Osteocyte (in vitro differentiated cells): ENCODE measurements at regions not wholly inside any gene's neighbourhood (a gene's known extent, or its start where the extent isn't known, plus 50 kb on each side); places are given as distances from the start of the nearest gene placed in this dataset.

ENCODE experiments used
- DNase-seq: peaks from one replicate; pipeline ENCODE4 v3.0.0; 2021; ENCODE audit warnings: mixed read lengths; ENCODE audit not compliant: unreplicated experiment; ENCODE audit errors: extremely low spot score
- H3K27ac Mint-ChIP-seq: one replicate; pipeline ENCODE4 v1.8.0; 2021; ENCODE audit warnings: mild to moderate bottlenecking, mixed read lengths; ENCODE audit not compliant: unreplicated experiment
- H3K27me3 Mint-ChIP-seq: one replicate; pipeline ENCODE4 v1.8.0; 2021; ENCODE audit warnings: mixed read lengths; ENCODE audit not compliant: unreplicated experiment
- H3K36me3 Mint-ChIP-seq: one replicate; pipeline ENCODE4 v1.8.0; 2021; ENCODE audit warnings: mixed read lengths; ENCODE audit not compliant: unreplicated experiment
- H3K4me1 Mint-ChIP-seq: one replicate; pipeline ENCODE4 v1.8.0; 2021; ENCODE audit warnings: mixed read lengths; ENCODE audit not compliant: unreplicated experiment
- H3K4me3 Mint-ChIP-seq: one replicate; pipeline ENCODE4 v1.8.0; 2021; ENCODE audit warnings: mild to moderate bottlenecking, moderate library complexity, mixed read lengths; ENCODE audit not compliant: unreplicated experiment
- H3K9me3 Mint-ChIP-seq: one replicate; pipeline ENCODE4 v1.8.0; 2021; ENCODE audit warnings: mixed read lengths; ENCODE audit not compliant: unreplicated experiment
- TF ChIP-seq, protein P1 (sequence below): fragments of 200-600 bp; sonication (generic); IDR thresholded peaks from 2 replicates; pipeline ENCODE4 v1.5.0; 2021; ENCODE audit warnings: antibody characterized with exemption, mild to moderate bottlenecking, moderate library complexity

DNA sequence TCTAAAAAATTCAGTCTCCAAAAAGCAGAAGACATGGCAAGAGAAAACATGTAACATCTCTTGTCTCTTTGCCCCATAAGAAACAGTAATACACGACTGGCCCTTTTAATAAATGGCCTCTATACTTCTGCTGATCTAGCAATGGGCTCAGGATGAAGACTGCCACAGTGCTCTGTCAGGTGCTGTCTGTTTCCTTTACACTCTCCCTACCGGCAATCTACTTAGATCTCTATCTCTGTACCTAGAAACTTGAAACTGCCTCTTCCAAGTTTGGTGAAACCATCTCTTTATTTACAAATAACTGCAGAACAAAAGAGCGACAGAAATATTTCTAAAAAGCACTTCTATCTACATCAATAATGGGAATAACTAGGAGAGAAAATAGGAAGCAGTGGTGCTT, 685.2 kb upstream of the INTU start:
- Mint-ChIP-seq H3K4me3 (no peak overlapping the region), H3K27ac (no peak overlapping the region), H3K4me1 (no peaks in the 10 kb centered on the region), H3K27me3 (no peaks in the 10 kb centered on the region), H3K9me3 (no peaks in the 10 kb centered on the region), H3K36me3 (no peaks in the 10 kb centered on the region)
- TF ChIP-seq, protein P1, sequence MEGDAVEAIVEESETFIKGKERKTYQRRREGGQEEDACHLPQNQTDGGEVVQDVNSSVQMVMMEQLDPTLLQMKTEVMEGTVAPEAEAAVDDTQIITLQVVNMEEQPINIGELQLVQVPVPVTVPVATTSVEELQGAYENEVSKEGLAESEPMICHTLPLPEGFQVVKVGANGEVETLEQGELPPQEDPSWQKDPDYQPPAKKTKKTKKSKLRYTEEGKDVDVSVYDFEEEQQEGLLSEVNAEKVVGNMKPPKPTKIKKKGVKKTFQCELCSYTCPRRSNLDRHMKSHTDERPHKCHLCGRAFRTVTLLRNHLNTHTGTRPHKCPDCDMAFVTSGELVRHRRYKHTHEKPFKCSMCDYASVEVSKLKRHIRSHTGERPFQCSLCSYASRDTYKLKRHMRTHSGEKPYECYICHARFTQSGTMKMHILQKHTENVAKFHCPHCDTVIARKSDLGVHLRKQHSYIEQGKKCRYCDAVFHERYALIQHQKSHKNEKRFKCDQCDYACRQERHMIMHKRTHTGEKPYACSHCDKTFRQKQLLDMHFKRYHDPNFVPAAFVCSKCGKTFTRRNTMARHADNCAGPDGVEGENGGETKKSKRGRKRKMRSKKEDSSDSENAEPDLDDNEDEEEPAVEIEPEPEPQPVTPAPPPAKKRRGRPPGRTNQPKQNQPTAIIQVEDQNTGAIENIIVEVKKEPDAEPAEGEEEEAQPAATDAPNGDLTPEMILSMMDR: no peak
- no peak for DNase-seq

DNA sequence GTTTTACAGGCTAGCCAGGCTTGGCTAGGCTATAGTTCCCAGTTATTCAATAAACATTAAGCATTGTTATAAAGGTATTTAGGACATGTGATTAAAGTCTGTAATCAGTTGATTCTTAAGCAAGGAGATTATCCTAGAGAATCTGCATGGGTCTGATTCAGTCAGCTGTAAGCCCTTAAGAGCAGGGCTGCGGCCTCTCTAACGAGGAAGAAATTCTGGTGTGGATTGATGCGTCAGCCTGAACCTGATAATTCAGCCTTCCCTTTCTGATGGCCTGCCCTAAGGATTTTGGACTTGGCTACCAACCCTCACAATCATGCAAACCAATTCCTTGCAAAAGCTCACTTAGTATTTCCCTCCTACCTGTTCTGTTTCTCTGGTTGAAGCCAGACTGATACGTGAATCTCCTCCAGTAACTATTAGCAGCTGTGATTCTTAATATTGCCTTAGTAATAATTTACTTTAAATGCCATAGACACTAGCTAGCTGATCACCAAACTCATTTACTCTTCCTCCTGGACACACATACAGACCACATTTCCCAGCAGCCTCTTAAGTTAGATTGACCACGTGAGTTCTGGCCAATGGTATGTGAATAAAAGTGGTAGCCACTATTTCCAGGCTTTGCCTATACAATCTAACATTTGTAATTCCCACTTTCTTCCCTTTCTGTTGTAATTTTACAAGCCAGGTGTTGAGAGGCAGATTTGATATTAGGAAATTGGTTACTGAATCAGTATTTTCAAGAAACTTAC, 678.0 kb upstream of the INTU start:
- no peak overlapping the region for H3K4me3 Mint-ChIP-seq
- no peaks in the 10 kb centered on the region for H3K9me3 Mint-ChIP-seq
- no peaks in the 10 kb centered on the region for H3K27me3 Mint-ChIP-seq
- no peak for DNase-seq
- no peak overlapping the region for H3K27ac Mint-ChIP-seq
- H3K36me3 Mint-ChIP-seq: no peaks in the 10 kb centered on the region
- H3K4me1 Mint-ChIP-seq: peaks cover 11% of the 10 kb centered on the region
- TF ChIP-seq, protein P1: no peak

DNA sequence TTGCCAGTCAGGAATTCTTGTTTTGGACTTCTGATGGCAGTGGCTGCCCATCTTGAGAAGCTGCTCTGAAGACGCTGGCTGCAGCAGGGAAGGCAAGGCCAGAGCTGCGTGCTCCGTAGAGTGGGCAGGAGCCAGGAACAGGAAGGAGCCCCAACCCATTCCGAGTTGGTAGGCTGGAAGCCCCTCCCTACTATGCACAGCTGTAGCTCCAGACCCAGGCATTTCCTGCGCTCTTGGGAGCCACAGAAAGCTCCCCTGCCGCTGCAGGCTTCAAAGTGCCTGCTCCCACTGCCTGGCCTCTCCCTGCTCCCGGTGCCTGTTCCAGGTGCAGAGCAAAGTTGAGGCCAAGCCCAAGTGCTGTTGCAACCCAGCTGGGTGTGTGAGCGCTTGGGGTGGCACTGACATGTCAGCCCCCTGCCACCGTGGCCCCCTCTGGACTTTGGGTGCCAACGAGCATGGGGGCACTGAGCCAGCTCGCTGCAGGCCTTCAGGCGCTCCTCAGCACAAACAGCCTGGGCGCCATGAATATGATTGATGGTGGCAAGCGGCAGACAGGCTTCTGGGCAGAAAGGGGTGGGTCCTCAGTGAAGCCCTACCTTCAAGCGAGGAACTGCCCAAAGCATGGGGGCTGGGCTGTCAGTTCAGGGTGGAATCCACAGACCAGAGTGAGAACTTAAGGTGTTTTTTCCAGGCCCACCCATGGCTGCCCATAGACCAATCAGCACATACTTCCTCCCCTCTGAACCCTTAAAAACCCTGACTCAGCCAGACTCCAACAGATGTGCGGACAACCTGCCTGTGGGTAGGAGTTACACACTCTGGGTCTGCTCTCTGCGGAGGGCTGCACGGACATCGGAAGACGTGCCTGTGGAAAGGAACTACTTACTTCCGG, 677.2 kb upstream of the INTU start:
- TF ChIP-seq, protein P1: no peak
- Mint-ChIP-seq H3K9me3 (no peaks in the 10 kb centered on the region), H3K27ac (no peak overlapping the region), H3K36me3 (no peaks in the 10 kb centered on the region), H3K4me3 (no peak overlapping the region), H3K27me3 (no peaks in the 10 kb centered on the region), H3K4me1 (peaks cover 11% of the 10 kb centered on the region)
- DNase-seq: no peak

DNA sequence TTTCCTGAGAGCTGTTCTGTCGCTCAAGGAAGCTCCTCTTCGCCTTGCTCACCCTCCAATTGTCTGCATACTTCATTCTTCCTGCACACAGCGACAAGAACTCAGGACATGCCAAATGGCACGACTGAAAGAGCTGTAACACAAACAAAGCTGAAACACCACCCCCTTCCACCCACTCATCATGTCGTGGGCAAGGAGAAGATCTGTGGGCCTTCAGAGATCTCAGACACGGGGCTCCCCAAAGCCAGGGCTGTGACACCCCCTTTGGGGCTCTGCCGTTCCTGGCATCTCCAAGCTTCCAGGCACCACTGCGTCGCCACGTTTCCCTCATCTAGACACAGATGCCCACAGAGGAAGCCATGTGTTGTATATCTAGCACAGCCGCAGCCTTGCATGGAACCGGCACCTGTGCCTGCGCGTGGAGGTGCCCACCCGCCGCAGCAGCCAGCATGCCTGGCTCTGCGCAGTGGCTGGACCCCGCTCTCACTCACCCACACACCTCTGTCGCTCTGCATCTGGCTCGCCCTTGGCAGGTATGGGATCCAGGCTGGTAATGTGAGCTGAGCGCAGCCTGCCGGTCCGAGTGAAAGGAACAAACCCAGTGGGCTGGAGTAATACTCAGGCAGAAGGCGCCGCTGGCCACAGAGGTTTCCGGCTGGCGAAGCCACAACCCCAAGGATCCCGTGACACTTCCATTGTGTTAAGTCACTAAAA, 676.4 kb upstream of the INTU start:
- TF ChIP-seq, protein P1: no peak
- Mint-ChIP-seq H3K9me3 (no peaks in the 10 kb centered on the region), H3K4me3 (no peak overlapping the region), H3K4me1 (peaks cover 11% of the 10 kb centered on the region), H3K36me3 (no peaks in the 10 kb centered on the region), H3K27me3 (no peaks in the 10 kb centered on the region), H3K27ac (no peak overlapping the region)
- no peak for DNase-seq
